Kidney epithelial cell (primary cell): ENCODE measurements at regions not wholly inside any gene's neighbourhood (a gene's known extent, or its start where the extent isn't known, plus 50 kb on each side); places are given as distances from the start of the nearest gene placed in this dataset.
"Not testable (repeated sequence)": the region's sequence is repeated elsewhere in the genome, so short reads cannot be mapped to it uniquely, and the experiment has no call there.

Experiments used
- DNase-seq: peaks from one replicate; pipeline ENCODE4 v3.0.0-alpha.2; 2010; ENCODE audit warnings: low read depth
- H3K27me3 ChIP-seq: 2 replicates; pipeline ENCODE4 v1.6.0; 2011; ENCODE audit warnings: low read length; ENCODE audit not compliant: control insufficient read depth, insufficient read depth
- H3K36me3 ChIP-seq: 2 replicates; pipeline ENCODE4 v1.5.1; 2011; ENCODE audit warnings: low read length; ENCODE audit not compliant: control insufficient read depth, insufficient read depth
- H3K4me3 ChIP-seq: 2 replicates; pipeline ENCODE4 v1.5.1; 2011; ENCODE audit warnings: low read depth, mild to moderate bottlenecking, control low read depth, low read length
- CTCF ChIP-seq: IDR thresholded peaks from 2 replicates; pipeline ENCODE4 v1.5.1; 2011; ENCODE audit warnings: mild to moderate bottlenecking, moderate library complexity, low read length, control low read depth, inconsistent platforms; ENCODE audit not compliant: insufficient read depth, poor library complexity, severe bottlenecking

- DNase-seq: no peak
- no peaks in the 10 kb centered on the region for H3K36me3 ChIP-seq
- TF ChIP-seq CTCF: no peak
- H3K27me3 ChIP-seq: no peaks in the 10 kb centered on the region
- H3K4me3 ChIP-seq: no peak overlapping the region
Measured at GRCh38 chr1:188769181-188769580, 1708.5 kb downstream of the BRINP3 start.

DNA sequence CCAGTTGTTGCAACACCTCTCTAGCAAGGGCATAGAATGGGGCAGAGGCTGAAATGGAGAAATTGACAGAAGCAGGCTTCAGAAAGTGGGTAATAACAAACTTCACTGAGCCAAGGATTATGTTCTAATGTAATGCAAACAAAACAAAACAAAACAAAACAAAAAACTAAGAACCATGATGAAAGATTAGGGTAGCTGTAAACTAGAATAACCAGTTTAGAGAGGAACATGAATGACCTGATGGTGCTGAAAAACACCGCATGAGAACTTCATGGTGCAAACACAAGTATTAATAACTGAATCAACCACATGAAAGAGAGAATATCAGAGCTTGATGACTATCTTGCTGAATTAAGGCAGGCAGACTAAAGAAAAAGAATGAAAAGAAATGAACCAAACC lies 1707.7 kb downstream of the BRINP3 start:
- H3K4me3 ChIP-seq: no peak overlapping the region
- no peak for DNase-seq
- no peak for TF ChIP-seq CTCF
- no peaks in the 10 kb centered on the region for H3K36me3 ChIP-seq
- H3K27me3 ChIP-seq: no peaks in the 10 kb centered on the region

DNA sequence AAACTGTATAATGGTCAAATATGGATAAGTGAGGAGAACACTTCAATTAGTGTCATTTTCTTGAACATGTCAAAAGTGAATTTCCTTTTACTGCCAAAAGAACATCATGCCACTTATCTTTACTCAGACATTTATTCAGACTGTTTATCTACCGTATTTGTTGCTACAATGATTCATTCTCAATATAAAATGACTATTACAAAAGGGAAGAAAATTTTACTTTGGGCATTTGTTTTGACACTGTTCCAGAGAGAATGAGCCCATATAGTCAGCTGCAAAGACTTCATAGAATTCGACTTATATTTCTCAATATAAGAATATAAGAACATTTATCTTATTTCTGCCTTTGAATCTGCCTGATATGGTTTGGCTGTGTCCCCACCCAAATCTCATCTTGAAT lies 1699.1 kb downstream of the BRINP3 start:
- TF ChIP-seq CTCF: no peak
- no peaks in the 10 kb centered on the region for H3K36me3 ChIP-seq
- DNase-seq: no peak
- no peak overlapping the region for H3K4me3 ChIP-seq
- no peaks in the 10 kb centered on the region for H3K27me3 ChIP-seq

- Histone ChIP-seq H3K27me3 (no peaks in the 10 kb centered on the region), H3K36me3 (no peaks in the 10 kb centered on the region), H3K4me3 (no peak overlapping the region)
- peak; percentile 21 for DNase-seq
- TF ChIP-seq CTCF: peak; percentile 84
Measured at GRCh38 chr1:188782220-188782841, 1695.3 kb downstream of the BRINP3 start.

- H3K27me3 ChIP-seq: no peaks in the 10 kb centered on the region
- no peaks in the 10 kb centered on the region for H3K36me3 ChIP-seq
- no peak for DNase-seq
- no peak overlapping the region for H3K4me3 ChIP-seq
- no peak for TF ChIP-seq CTCF
Measured at GRCh38 chr1:188794969-188795368, 1682.7 kb downstream of the BRINP3 start.

GRCh38 chr1:188812153-188812552 lies 1665.5 kb downstream of the BRINP3 start:
- not testable (repeated sequence) for H3K27me3 ChIP-seq, H3K36me3 ChIP-seq, DNase-seq, H3K4me3 ChIP-seq

DNA sequence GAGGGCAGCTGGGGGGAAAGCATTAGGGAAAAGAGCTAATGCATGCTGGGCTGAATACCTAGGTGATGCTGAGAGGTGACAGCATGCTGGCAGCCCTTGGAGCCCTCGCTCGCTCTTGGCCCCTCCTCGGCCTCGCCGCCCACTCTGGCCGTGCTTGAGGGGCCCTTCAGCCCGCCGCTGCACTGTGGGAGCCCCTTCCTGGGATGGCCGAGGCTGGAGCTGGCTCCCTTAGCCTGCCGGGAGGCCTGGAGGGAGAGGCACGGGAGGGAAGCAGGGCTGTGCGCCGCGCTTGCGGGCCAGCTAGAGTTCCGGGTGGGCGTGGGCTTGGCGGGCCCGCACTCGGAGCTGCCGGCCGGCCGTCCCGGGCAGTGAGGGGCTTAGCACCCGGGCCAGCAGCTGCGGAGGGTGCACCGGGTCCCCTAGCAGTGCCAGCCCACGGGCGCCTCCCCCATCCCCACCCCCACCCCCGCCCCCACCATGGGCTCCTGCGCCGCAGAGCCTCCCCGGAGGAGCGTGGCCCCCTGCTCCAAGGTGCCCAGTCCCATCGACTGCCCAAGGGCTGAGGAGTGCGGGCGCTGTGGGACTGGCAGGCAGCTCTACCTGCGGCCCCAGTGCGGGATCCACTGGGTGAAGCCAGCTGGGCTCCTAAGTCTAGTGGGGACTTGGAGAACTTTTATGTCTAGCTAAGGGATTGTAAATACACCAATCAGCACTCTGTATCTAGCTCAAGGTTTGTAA lies 1664.7 kb downstream of the BRINP3 start:
- not testable (repeated sequence) for DNase-seq, H3K27me3 ChIP-seq, H3K4me3 ChIP-seq, H3K36me3 ChIP-seq
